ENCODE measurements at regions not wholly inside any gene's neighbourhood (a gene's known extent, or its start where the extent isn't known, plus 50 kb on each side); places are given as distances from the start of the nearest gene placed in this dataset.
A peak's percentile ranks its signal among the peaks of the same experiment; 100 is the strongest.

GRCh38 chr10:129140921-129141885 lies 325.8 kb upstream of the MGMT start:
- H3K4me3 ChIP-seq (replicated peaks in 1 of 2; ENCODE audit: low read depth in 2 of 2, low read length in 2 of 2) = no peak overlapping the region
- TF ChIP-seq CTCF (IDR thresholded peaks at IDR 0.05; ENCODE audit: low read depth, low read length) = no peak
- DNase-seq (ENCODE audit: low read depth in 2 of 2) = no peak

GRCh38 chr10:129151281-129151680 lies 315.8 kb upstream of the MGMT start:
- DNase-seq (ENCODE audit: low read depth in 2 of 2) = no peak
- H3K4me3 ChIP-seq (replicated peaks in 1 of 2; ENCODE audit: low read depth in 2 of 2, low read length in 2 of 2) = no peak overlapping the region
- no peak for TF ChIP-seq CTCF (IDR thresholded peaks at IDR 0.05; ENCODE audit: low read depth, low read length)

DNA sequence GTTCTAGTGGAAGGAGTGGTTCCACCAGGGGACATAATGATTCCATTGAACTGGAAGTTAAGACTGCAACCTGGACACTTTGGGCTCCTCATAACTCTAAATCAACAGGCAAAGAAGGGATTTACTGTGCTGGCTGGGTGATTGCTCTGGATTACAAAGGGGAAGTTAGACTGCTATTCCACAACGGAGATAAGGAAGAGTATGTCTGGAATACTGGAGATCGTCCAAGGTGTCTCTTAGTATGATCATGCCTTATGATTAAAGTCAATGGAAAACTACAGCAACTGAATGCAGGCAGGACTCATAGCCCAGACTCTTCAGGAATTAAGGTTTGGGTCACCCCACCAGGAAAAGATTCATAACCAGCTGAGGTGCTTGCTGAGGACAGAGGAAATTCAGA lies 310.6 kb upstream of the MGMT start:
- peak in 1 of 2 donors; percentile 13 for DNase-seq (ENCODE audit: low read depth in 2 of 2)
- H3K4me3 ChIP-seq (replicated peaks in 1 of 2; ENCODE audit: low read depth in 2 of 2, low read length in 2 of 2) = no peak overlapping the region
- no peak for TF ChIP-seq CTCF (IDR thresholded peaks at IDR 0.05; ENCODE audit: low read depth, low read length)

DNA sequence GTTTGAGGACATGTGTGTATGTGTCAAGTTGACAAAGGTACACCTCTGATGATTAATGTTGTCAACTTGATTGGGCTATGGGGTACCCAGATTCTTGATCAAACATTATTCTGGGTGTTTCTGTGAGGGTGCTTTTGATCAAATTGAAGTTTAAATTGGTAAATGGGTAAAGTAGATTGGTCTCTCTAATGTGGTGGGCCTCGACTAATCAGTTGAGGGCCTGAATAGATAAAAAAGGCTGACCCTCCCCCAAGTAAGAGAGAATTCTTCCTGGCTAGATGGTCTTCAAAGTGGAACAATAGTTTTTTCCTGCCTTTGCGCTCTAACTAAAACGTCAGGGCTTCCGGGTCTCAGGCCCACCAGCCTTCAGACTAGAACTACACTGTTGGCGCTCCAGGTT lies 309.9 kb upstream of the MGMT start:
- DNase-seq (ENCODE audit: low read depth in 2 of 2) = no peak
- H3K4me3 ChIP-seq (replicated peaks in 1 of 2; ENCODE audit: low read depth in 2 of 2, low read length in 2 of 2) = no peak overlapping the region
- no peak for TF ChIP-seq CTCF (IDR thresholded peaks at IDR 0.05; ENCODE audit: low read depth, low read length)

- H3K4me3 ChIP-seq (replicated peaks in 1 of 2; ENCODE audit: low read depth in 2 of 2, low read length in 2 of 2) = no peak overlapping the region
- no peak for TF ChIP-seq CTCF (IDR thresholded peaks at IDR 0.05; ENCODE audit: low read depth, low read length)
- DNase-seq (ENCODE audit: low read depth in 2 of 2) = peak; percentile 13 to 29
These were observed 305.9 kb upstream of the MGMT start for GRCh38 chr10:129161150-129161549.

DNA sequence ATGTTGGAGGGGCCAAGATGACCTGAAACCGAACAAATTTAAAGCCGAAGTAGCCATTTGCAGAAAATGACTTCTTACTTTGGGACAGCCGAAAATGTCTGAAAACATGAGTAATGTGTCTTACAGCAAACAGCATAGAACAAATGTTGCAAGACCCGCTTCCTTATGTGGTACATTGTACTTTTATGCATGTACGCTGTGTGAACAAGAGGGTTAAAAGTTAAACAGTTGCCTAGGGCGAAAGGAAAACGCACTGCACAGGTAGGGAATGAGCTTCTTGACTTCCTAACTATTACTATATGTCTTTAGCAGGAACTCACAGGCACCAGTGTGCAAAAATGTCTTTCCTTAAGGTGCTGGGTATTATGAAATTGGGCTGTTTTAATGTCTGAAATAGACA lies 303.5 kb upstream of the MGMT start:
- TF ChIP-seq CTCF (IDR thresholded peaks at IDR 0.05; ENCODE audit: low read depth, low read length) = no peak
- no peak for DNase-seq (ENCODE audit: low read depth in 2 of 2)
- no peak overlapping the region for H3K4me3 ChIP-seq (replicated peaks in 1 of 2; ENCODE audit: low read depth in 2 of 2, low read length in 2 of 2)
